ENCODE measurements at regions not wholly inside any gene's neighbourhood (a gene's known extent, or its start where the extent isn't known, plus 50 kb on each side); places are given as distances from the start of the nearest gene placed in this dataset.

- no peaks in the 10 kb centered on the region for H3K27me3 ChIP-seq (ENCODE audit: control insufficient read depth, insufficient read depth, low read length)
- TF ChIP-seq CTCF (conservative IDR thresholded peaks at IDR 0.05 in 1 of 2, IDR thresholded peaks at IDR 0.05 in 1 of 2; ENCODE audit: low read depth in 1 of 2, low read length in 2 of 2) = no peak
- TF ChIP-seq EZH2 (IDR thresholded peaks at IDR 0.05; ENCODE audit: low read length, missing control alignments) = no peak
Observed at GRCh38 chr5:51961154-51961562, 577.9 kb downstream of the ISL1 start.

DNA sequence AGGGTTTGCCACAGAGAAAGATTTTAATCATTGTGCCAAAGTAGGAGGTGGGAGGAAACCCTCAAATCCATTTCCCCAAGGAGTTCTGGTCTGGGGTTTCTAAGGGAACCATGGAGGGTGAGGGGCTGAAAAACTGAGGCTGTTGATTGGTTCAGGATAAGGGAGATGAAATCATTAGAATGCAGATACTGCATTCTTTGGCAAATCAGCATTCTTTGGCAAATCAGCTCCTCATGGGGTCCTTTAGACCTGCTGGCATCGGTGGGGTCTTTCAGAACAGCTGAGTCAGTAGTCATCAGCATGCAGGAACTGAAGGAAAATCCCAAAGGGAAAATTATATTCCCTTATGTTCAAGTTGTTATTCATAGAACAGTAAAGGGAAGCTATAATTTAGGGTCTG is 585.5 kb downstream of the ISL1 start:
- H3K36me3 ChIP-seq (ENCODE audit: control insufficient read depth, insufficient read depth, low read length) = no peaks in the 10 kb centered on the region
- H3K27me3 ChIP-seq (ENCODE audit: control insufficient read depth, insufficient read depth, low read length) = no peaks in the 10 kb centered on the region
- H4K20me1 ChIP-seq (ENCODE audit: control insufficient read depth, extremely low read depth, insufficient read depth, low read length) = no peaks in the 10 kb centered on the region
- H3K79me2 ChIP-seq (ENCODE audit: control insufficient read depth, insufficient read depth, low read length) = no peaks in the 10 kb centered on the region
- no peak overlapping the region for H3K9ac ChIP-seq (ENCODE audit: insufficient read depth, low read length)
- TF ChIP-seq EZH2 (IDR thresholded peaks at IDR 0.05; ENCODE audit: low read length, missing control alignments) (no peak), CTCF (conservative IDR thresholded peaks at IDR 0.05 in 1 of 2, IDR thresholded peaks at IDR 0.05 in 1 of 2; ENCODE audit: low read depth in 1 of 2, low read length in 2 of 2) (no peak)
- no peak overlapping the region for H2AFZ ChIP-seq (ENCODE audit: low read length)
- H3K4me1 ChIP-seq (ENCODE audit: control insufficient read depth, extremely low read depth, insufficient read depth, low read length) = no peaks in the 10 kb centered on the region
- no peak overlapping the region for H3K4me3 ChIP-seq (replicated peaks in 1 of 4; ENCODE audit: control extremely low read depth in 1 of 4, insufficient read depth in 1 of 4, low read depth in 3 of 4, low read length in 4 of 4)
- H3K27ac ChIP-seq (ENCODE audit: insufficient read depth, low read length) = no peak overlapping the region
- no peaks in the 10 kb centered on the region for H3K9me3 ChIP-seq (ENCODE audit: control insufficient read depth, insufficient read depth, low read depth, low read length)
- DNase-seq (ENCODE audit: low read depth in 2 of 2) = no peak
- H3K4me2 ChIP-seq (ENCODE audit: extremely low read depth, insufficient read depth, low read length) = no peak overlapping the region

More at GRCh38 chr5:51961154-51961562, 577.9 kb downstream of the ISL1 start:
- no peaks in the 10 kb centered on the region for H3K36me3 ChIP-seq (ENCODE audit: control insufficient read depth, insufficient read depth, low read length)
- H3K27ac ChIP-seq (ENCODE audit: insufficient read depth, low read length) = no peak overlapping the region
- H4K20me1 ChIP-seq (ENCODE audit: control insufficient read depth, extremely low read depth, insufficient read depth, low read length) = no peaks in the 10 kb centered on the region
- no peak overlapping the region for H2AFZ ChIP-seq (ENCODE audit: low read length)
- no peak overlapping the region for H3K4me3 ChIP-seq (replicated peaks in 1 of 4; ENCODE audit: control extremely low read depth in 1 of 4, insufficient read depth in 1 of 4, low read depth in 3 of 4, low read length in 4 of 4)
- H3K9me3 ChIP-seq (ENCODE audit: control insufficient read depth, insufficient read depth, low read depth, low read length) = no peaks in the 10 kb centered on the region
- DNase-seq (ENCODE audit: low read depth in 2 of 2) = no peak
- no peak overlapping the region for H3K4me2 ChIP-seq (ENCODE audit: extremely low read depth, insufficient read depth, low read length)
- no peaks in the 10 kb centered on the region for H3K79me2 ChIP-seq (ENCODE audit: control insufficient read depth, insufficient read depth, low read length)
- no peak overlapping the region for H3K9ac ChIP-seq (ENCODE audit: insufficient read depth, low read length)
- H3K4me1 ChIP-seq (ENCODE audit: control insufficient read depth, extremely low read depth, insufficient read depth, low read length) = no peaks in the 10 kb centered on the region

GRCh38 chr5:51974834-51975233 is 591.6 kb downstream of the ISL1 start:
- Histone ChIP-seq H3K27me3 (ENCODE audit: control insufficient read depth, insufficient read depth, low read length) (no peaks in the 10 kb centered on the region), H3K79me2 (ENCODE audit: control insufficient read depth, insufficient read depth, low read length) (no peaks in the 10 kb centered on the region), H3K4me3 (replicated peaks in 1 of 4; ENCODE audit: control extremely low read depth in 1 of 4, insufficient read depth in 1 of 4, low read depth in 3 of 4, low read length in 4 of 4) (no peak overlapping the region), H4K20me1 (ENCODE audit: control insufficient read depth, extremely low read depth, insufficient read depth, low read length) (no peaks in the 10 kb centered on the region), H3K4me2 (ENCODE audit: extremely low read depth, insufficient read depth, low read length) (no peak overlapping the region), H3K9me3 (ENCODE audit: control insufficient read depth, insufficient read depth, low read depth, low read length) (no peaks in the 10 kb centered on the region), H2AFZ (ENCODE audit: low read length) (no peak overlapping the region), H3K4me1 (ENCODE audit: control insufficient read depth, extremely low read depth, insufficient read depth, low read length) (no peaks in the 10 kb centered on the region), H3K27ac (ENCODE audit: insufficient read depth, low read length) (no peak overlapping the region), H3K36me3 (ENCODE audit: control insufficient read depth, insufficient read depth, low read length) (no peaks in the 10 kb centered on the region), H3K9ac (ENCODE audit: insufficient read depth, low read length) (no peak overlapping the region)
- DNase-seq (ENCODE audit: low read depth in 2 of 2) = no peak
- TF ChIP-seq EZH2 (IDR thresholded peaks at IDR 0.05; ENCODE audit: low read length, missing control alignments) (no peak), CTCF (conservative IDR thresholded peaks at IDR 0.05 in 1 of 2, IDR thresholded peaks at IDR 0.05 in 1 of 2; ENCODE audit: low read depth in 1 of 2, low read length in 2 of 2) (no peak)
